CD4-positive, alpha-beta memory T cell (primary cell): ENCODE measurements at regions not wholly inside any gene's neighbourhood (a gene's known extent, or its start where the extent isn't known, plus 50 kb on each side); places are given as distances from the start of the nearest gene placed in this dataset.

Experiments used
- CTCF ChIA-PET: fragments of 350-600 bp; sonication (Branson Sonifier 250); formaldehyde crosslinking; loops from one replicate; lab custom pipeline; 2021; ENCODE audit warnings: inconsistent platforms; ENCODE audit not compliant: partially characterized antibody; lab: Charles Lee
- POLR2A ChIA-PET: fragments of 350-600 bp; sonication (Branson Sonifier 250); formaldehyde crosslinking; loops from one replicate; lab custom pipeline; 2021; ENCODE audit not compliant: partially characterized antibody; lab: Charles Lee
- DNase-seq, 5 donors: peaks; one replicate each; pipeline versions ENCODE4 v3.0.0 to v3.0.0-alpha.2; 2020 to 2022; ENCODE audit warnings: mixed read lengths in 1 of 5
- H3K27ac ChIP-seq: one replicate; pipeline ENCODE4 v1.7.0; 2013; ENCODE audit warnings: low read depth, low read length
- H3K27me3 ChIP-seq: 2 replicates; pipeline ENCODE4 v1.7.0; 2013; ENCODE audit warnings: mild to moderate bottlenecking, low read length, moderate library complexity; ENCODE audit not compliant: insufficient read depth
- H3K36me3 ChIP-seq: 2 replicates; pipeline ENCODE4 v1.7.0; 2013; ENCODE audit warnings: mild to moderate bottlenecking, low read length, moderate library complexity; ENCODE audit not compliant: insufficient read depth
- H3K4me1 ChIP-seq: 2 replicates; pipeline ENCODE4 v1.7.0; 2013; ENCODE audit warnings: mild to moderate bottlenecking, low read length, moderate library complexity; ENCODE audit not compliant: insufficient read depth
- H3K4me3 ChIP-seq, 2 donors: one replicate each; pipeline ENCODE4 v1.7.0; 2013; ENCODE audit warnings: low read length in 2 of 2, mild to moderate bottlenecking in 1 of 2
- H3K9me3 ChIP-seq, 2 donors: one replicate each; pipeline ENCODE4 v1.7.0; 2013; ENCODE audit warnings: low read length in 2 of 2, control low read depth in 1 of 2; ENCODE audit not compliant: control insufficient read depth in 1 of 2
- H3K27ac Mint-ChIP-seq, 7 donors: one replicate each; pipeline ENCODE4 v1.8.0; 2020 to 2021; ENCODE audit warnings: mixed read lengths in 7 of 7, mild to moderate bottlenecking in 6 of 7, inconsistent platforms in 3 of 7, moderate library complexity in 3 of 7
- H3K27me3 Mint-ChIP-seq, 2 donors: one replicate each; pipeline ENCODE4 v1.8.0; 2020 to 2021; ENCODE audit warnings: mixed read lengths in 2 of 2
- H3K36me3 Mint-ChIP-seq, 2 donors: one replicate each; pipeline ENCODE4 v1.8.0; 2020 to 2021; ENCODE audit warnings: mixed read lengths in 2 of 2, inconsistent platforms in 1 of 2, mild to moderate bottlenecking in 1 of 2
- H3K4me1 Mint-ChIP-seq, 4 donors: one replicate each; pipeline ENCODE4 v1.8.0; 2020 to 2021; ENCODE audit warnings: mixed read lengths in 4 of 4, mild to moderate bottlenecking in 1 of 4
- H3K4me3 Mint-ChIP-seq, 8 donors: one replicate each; pipeline ENCODE4 v1.8.0; 2020 to 2021; ENCODE audit warnings: mixed read lengths in 8 of 8, mild to moderate bottlenecking in 7 of 8, moderate library complexity in 6 of 8, inconsistent platforms in 3 of 8
- H3K9me3 Mint-ChIP-seq, 8 donors: one replicate each; pipeline ENCODE4 v1.8.0; 2020 to 2021; ENCODE audit warnings: mixed read lengths in 8 of 8, mild to moderate bottlenecking in 5 of 8, inconsistent platforms in 3 of 8, moderate library complexity in 1 of 8
- intact Hi-C: fragments of 100-400 bp; cut with micrococcal nuclease; formaldehyde crosslinking; loops from one replicate; pipeline ENCODE4 v1.15.1; 2023

DNA sequence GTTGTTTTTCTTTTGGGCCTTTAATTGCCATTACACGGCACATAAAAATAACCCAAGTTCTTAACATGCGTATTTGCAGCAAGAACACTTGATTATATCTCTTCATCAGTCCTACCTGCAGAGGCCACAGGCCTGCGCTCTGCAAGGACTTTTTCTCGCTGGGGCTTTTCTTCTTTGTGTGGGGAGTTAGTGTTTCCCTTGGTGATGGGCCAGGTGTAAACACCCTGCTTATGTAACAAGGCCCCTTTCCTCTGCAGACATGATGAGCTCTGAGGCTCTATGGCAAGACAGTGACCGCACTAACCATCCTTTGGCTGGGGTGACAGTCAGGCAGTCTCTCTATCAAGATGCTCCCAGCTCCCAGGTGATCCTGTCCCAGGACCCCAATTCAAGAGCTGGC, 97.8 kb upstream of the PCSK2 start:
- Mint-ChIP-seq H3K4me3 (no peak overlapping the region), H3K27me3 (no peaks in the 10 kb centered on the region), H3K9me3 (peaks cover 0 to 4% (median 0%) of the 10 kb centered on the region in 8 donors), H3K36me3 (no peaks in the 10 kb centered on the region), H3K27ac (no peak overlapping the region), H3K4me1 (no peaks in the 10 kb centered on the region)
- Histone ChIP-seq H3K36me3 (no peaks in the 10 kb centered on the region), H3K4me3 (no peak overlapping the region), H3K4me1 (no peaks in the 10 kb centered on the region), H3K9me3 (no peaks in the 10 kb centered on the region), H3K27me3 (no peaks in the 10 kb centered on the region), H3K27ac (no peak overlapping the region)
- intact Hi-C loops, result no loop called here
- POLR2A ChIA-PET, result no interaction called here
- CTCF ChIA-PET, result no interaction called here
- DNase-seq, result no peak

DNA sequence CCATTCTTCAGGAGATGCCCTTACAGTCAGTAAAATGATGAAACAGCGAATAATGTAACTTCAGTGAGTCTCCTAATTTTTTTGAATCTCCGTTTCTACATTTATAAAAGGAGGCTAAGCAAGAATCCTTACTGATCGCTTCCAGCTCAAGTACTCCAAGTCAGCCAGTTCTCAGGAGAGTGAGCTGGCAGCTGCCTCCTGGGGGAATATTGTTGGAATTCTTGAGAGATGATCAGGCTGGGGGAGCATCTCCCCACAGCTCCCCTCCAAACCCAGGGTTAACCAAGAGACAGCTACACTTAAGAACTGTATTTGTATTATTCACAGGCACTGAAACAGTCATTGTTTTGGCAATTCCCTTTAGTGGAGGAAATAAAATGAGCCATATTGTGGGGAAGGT, 89.1 kb upstream of the PCSK2 start:
- no peaks in the 10 kb centered on the region for H3K27me3 ChIP-seq
- Mint-ChIP-seq H3K4me1 (no peaks in the 10 kb centered on the region), H3K9me3 (peaks cover 0 to 12% (median 2%) of the 10 kb centered on the region in 8 donors), H3K27me3 (no peaks in the 10 kb centered on the region), H3K27ac (no peak overlapping the region), H3K36me3 (no peaks in the 10 kb centered on the region), H3K4me3 (no peak overlapping the region)
- ChIA-PET CTCF (no interaction called here), POLR2A (no interaction called here)
- intact Hi-C loops, result no loop called here
- no peaks in the 10 kb centered on the region for H3K9me3 ChIP-seq
- H3K4me3 ChIP-seq, result no peak overlapping the region
- H3K27ac ChIP-seq, result no peak overlapping the region
- no peaks in the 10 kb centered on the region for H3K36me3 ChIP-seq
- no peaks in the 10 kb centered on the region for H3K4me1 ChIP-seq
- no peak for DNase-seq

DNA sequence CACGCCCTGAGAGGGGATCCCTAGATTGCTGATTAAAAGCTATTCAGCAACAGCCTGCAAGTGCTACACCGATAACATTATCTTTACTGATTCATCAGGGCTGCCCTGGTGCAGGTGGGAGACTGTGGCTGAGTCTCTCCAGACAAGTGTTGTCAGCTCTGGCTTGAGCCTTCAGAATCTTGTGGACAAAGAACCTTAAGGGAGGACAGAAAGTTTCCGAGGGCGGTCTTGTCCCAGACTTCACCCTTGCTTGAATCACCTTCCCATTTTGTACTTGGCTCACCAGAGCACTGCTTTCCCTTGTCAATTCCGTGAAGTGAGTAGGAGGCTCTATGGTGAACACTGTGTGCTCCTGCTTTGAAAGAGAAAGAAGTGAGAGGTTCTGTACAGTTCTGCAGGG, 88.6 kb upstream of the PCSK2 start:
- H3K27ac Mint-ChIP-seq, result no peak overlapping the region
- POLR2A ChIA-PET, result no interaction called here
- Histone ChIP-seq H3K36me3 (no peaks in the 10 kb centered on the region), H3K9me3 (no peaks in the 10 kb centered on the region), H3K27ac (no peak overlapping the region), H3K4me3 (no peak overlapping the region), H3K27me3 (no peaks in the 10 kb centered on the region), H3K4me1 (no peaks in the 10 kb centered on the region)
- DNase-seq, result no peak
- no peak overlapping the region for H3K4me3 Mint-ChIP-seq
- intact Hi-C loops, result no loop called here
- H3K36me3 Mint-ChIP-seq, result no peaks in the 10 kb centered on the region
- peaks cover 0 to 12% (median 2%) of the 10 kb centered on the region in 8 donors for H3K9me3 Mint-ChIP-seq
- no peaks in the 10 kb centered on the region for H3K27me3 Mint-ChIP-seq
- no peaks in the 10 kb centered on the region for H3K4me1 Mint-ChIP-seq
- CTCF ChIA-PET, result no interaction called here

DNA sequence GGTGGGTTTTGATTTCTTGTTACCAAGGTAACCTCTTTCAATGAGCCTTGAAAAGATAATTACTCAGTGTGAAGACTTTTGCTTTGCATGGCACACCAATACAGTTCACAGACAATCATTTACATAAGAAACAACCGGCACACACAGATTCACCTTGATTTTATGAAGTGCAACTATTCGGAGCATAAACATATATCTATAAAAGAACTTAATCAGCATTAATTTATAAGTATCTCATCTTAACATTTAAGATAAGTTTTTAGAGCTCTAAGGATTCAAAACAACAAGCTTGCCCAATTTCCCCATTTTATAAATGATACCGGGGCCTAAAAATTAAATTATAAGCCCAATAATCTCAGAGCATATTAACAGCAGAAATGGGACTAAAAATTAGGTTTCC, 85.9 kb upstream of the PCSK2 start:
- intact Hi-C loops, result no loop called here
- CTCF ChIA-PET, result no interaction called here

DNA sequence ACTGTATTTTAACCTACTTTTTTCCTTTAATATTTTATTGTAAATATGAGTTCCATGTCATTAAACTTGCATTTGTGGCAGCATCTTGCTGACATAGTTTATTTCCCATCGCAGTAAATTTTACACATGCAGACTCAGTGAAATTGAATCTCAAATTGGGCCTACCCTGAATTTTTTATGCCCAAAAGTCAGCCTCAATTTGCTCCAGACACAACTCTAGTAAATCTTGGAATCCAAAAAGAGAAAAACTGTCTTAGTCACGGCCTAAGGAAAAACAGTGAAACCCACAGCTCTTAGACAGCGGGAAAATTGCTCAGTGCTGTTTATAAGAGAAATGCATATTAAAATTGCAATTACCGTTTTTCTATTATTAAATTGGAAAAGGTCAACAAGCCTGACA, 85.3 kb upstream of the PCSK2 start:
- Histone ChIP-seq H3K4me3 (no peak overlapping the region), H3K4me1 (no peaks in the 10 kb centered on the region), H3K36me3 (no peaks in the 10 kb centered on the region), H3K9me3 (no peaks in the 10 kb centered on the region), H3K27ac (no peak overlapping the region), H3K27me3 (no peaks in the 10 kb centered on the region)
- intact Hi-C loops, result no loop called here
- ChIA-PET POLR2A (no interaction called here), CTCF (no interaction called here)
- H3K36me3 Mint-ChIP-seq, result no peaks in the 10 kb centered on the region
- H3K27ac Mint-ChIP-seq, result no peak overlapping the region
- H3K4me3 Mint-ChIP-seq, result no peak overlapping the region
- no peaks in the 10 kb centered on the region for H3K4me1 Mint-ChIP-seq
- peaks cover 0 to 12% (median 2%) of the 10 kb centered on the region in 8 donors for H3K9me3 Mint-ChIP-seq
- no peak for DNase-seq
- no peaks in the 10 kb centered on the region for H3K27me3 Mint-ChIP-seq

More for the DNA sequence above, 85.9 kb upstream of the PCSK2 start:
- DNase-seq, result no peak
- Mint-ChIP-seq H3K9me3 (peaks cover 0 to 12% (median 2%) of the 10 kb centered on the region in 8 donors), H3K36me3 (no peaks in the 10 kb centered on the region), H3K27ac (no peak overlapping the region), H3K4me1 (no peaks in the 10 kb centered on the region), H3K27me3 (no peaks in the 10 kb centered on the region), H3K4me3 (no peak overlapping the region)
- Histone ChIP-seq H3K4me1 (no peaks in the 10 kb centered on the region), H3K9me3 (no peaks in the 10 kb centered on the region), H3K27ac (no peak overlapping the region), H3K27me3 (no peaks in the 10 kb centered on the region), H3K36me3 (no peaks in the 10 kb centered on the region), H3K4me3 (no peak overlapping the region)
- POLR2A ChIA-PET, result no interaction called here

DNA sequence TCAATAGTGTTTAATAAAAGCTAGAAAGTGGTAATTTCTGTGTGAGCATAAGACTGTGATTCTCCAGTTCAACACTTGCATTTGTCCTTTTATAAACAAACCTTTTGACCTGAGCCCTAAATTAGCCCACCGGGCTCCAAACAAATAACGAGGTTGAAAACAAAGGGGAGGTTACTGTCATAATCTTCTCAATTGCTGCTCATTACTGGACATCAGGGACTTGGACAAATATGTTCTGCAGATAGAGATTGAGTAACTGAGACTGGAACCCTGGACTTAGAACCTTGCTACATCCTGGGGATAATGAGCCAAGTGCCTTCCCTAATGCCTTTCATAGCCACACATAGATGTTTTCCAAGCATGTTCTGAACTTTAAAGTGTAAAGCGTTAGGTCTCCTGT, 84.2 kb upstream of the PCSK2 start:
- ChIA-PET POLR2A (no interaction called here), CTCF (no interaction called here)
- no peak overlapping the region for H3K27ac ChIP-seq
- no peaks in the 10 kb centered on the region for H3K36me3 Mint-ChIP-seq
- no peak for DNase-seq
- no peaks in the 10 kb centered on the region for H3K9me3 ChIP-seq
- H3K4me3 ChIP-seq, result no peak overlapping the region
- no peaks in the 10 kb centered on the region for H3K27me3 Mint-ChIP-seq
- peaks cover 0 to 9% (median 1%) of the 10 kb centered on the region in 8 donors for H3K9me3 Mint-ChIP-seq
- intact Hi-C loops, result no loop called here
- no peak overlapping the region for H3K4me3 Mint-ChIP-seq
- H3K36me3 ChIP-seq, result no peaks in the 10 kb centered on the region
- no peaks in the 10 kb centered on the region for H3K4me1 ChIP-seq
- H3K4me1 Mint-ChIP-seq, result no peaks in the 10 kb centered on the region
- H3K27me3 ChIP-seq, result no peaks in the 10 kb centered on the region
- H3K27ac Mint-ChIP-seq, result no peak overlapping the region

DNA sequence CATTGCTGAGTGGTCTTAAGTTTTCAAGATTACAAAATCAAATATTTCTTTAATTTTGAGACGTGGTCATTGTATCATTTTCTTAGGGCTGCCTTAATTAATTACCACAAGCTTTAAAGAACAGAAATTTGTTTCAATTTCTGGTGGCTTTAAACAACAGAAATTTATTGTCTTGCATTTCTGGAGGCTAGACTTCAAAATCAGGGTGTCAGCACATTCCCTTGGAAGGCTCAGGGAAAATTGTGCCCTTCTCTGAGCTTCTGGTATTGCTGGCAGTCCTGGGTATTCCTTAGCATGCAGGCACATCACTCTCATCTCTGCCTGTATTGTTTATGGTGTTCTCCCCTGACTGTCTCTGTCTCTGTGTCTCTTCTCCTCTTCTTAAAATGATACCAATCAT, 76.0 kb upstream of the PCSK2 start:
- no peak overlapping the region for H3K4me3 ChIP-seq
- ChIA-PET POLR2A (no interaction called here), CTCF (no interaction called here)
- Mint-ChIP-seq H3K36me3 (no peaks in the 10 kb centered on the region), H3K27me3 (no peaks in the 10 kb centered on the region), H3K27ac (no peak overlapping the region), H3K4me3 (no peak overlapping the region), H3K4me1 (no peaks in the 10 kb centered on the region), H3K9me3 (peaks cover 0 to 8% (median 3%) of the 10 kb centered on the region in 8 donors)
- no peak for DNase-seq
- intact Hi-C loops, result no loop called here
- no peaks in the 10 kb centered on the region for H3K36me3 ChIP-seq
- no peaks in the 10 kb centered on the region for H3K27me3 ChIP-seq
- no peaks in the 10 kb centered on the region for H3K9me3 ChIP-seq
- no peaks in the 10 kb centered on the region for H3K4me1 ChIP-seq
- H3K27ac ChIP-seq, result no peak overlapping the region

DNA sequence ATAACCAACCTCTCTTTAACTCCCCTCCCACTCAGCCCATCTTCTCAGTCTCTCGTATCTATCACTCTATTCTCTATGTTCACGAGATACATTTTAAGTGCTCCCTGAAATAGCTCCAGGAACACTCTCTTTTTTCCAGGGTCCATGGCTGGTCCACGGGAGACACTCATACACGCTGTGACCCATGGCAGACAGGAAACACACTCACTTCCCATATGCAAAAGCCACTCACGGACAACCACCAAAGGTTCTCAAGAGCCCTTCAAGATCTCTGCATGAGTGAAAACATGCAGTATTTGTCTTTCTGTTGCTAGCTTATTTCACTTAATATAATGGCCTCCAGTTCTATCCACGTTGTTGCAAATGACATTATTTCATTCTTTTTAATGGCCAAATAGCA, 71.4 kb upstream of the PCSK2 start:
- H3K4me1 Mint-ChIP-seq, result no peaks in the 10 kb centered on the region
- ChIA-PET POLR2A (no interaction called here), CTCF (no interaction called here)
- H3K4me3 ChIP-seq, result no peak overlapping the region
- H3K9me3 Mint-ChIP-seq, result peaks cover 0 to 9% (median 3%) of the 10 kb centered on the region in 8 donors
- H3K4me3 Mint-ChIP-seq, result no peak overlapping the region
- H3K4me1 ChIP-seq, result no peaks in the 10 kb centered on the region
- no peak for DNase-seq
- no peak overlapping the region for H3K27ac Mint-ChIP-seq
- no peaks in the 10 kb centered on the region for H3K36me3 ChIP-seq
- H3K27me3 Mint-ChIP-seq, result no peaks in the 10 kb centered on the region
- H3K27me3 ChIP-seq, result no peaks in the 10 kb centered on the region
- no peaks in the 10 kb centered on the region for H3K9me3 ChIP-seq
- H3K27ac ChIP-seq, result no peak overlapping the region
- intact Hi-C loops, result no loop called here
- H3K36me3 Mint-ChIP-seq, result no peaks in the 10 kb centered on the region
